IMR-90 (cell line): ENCODE measurements at regions not wholly inside any gene's neighbourhood (a gene's known extent, or its start where the extent isn't known, plus 50 kb on each side); places are given as distances from the start of the nearest gene placed in this dataset.

ENCODE experiments used
- ATAC-seq: fragments of 200-7000 bp; cut with Tn5 transposase; 2 replicates; pipeline ENCODE4 v1.9.1; 2020; ENCODE audit warnings: low read depth, mild to moderate bottlenecking, moderate library complexity
- BruUV-seq: library from RNA; stranded (reverse); fragments of 400-500 nt; replicated peaks from 2 replicates; lab custom pipeline; 2021; lab: Mats Ljungman, UMichigan
- CTCF ChIA-PET: fragments of 300-600 bp; formaldehyde crosslinking; extraction: SDS; loops from one replicate; lab custom pipeline; 2021; ENCODE audit warnings: antibody characterized with exemption; lab: Yijun Ruan, JAX
- POLR2A ChIA-PET: fragments of 300-600 bp; sonication (Branson Sonifier 250); formaldehyde crosslinking; loops from one replicate; lab custom pipeline; 2022; ENCODE audit warnings: antibody characterized with exemption; ENCODE audit not compliant: unreplicated experiment; lab: Charles Lee
- DNase-seq: peaks from one replicate; pipeline ENCODE4 v3.0.0; 2013
- H2AFZ ChIP-seq: replicated peaks from 2 replicates; pipeline ENCODE3; 2013; ENCODE audit warnings: low read length, mild to moderate bottlenecking; ENCODE audit not compliant: poor library complexity
- H2AK5ac ChIP-seq: 2 replicates; pipeline ENCODE4 v1.6.1; 2013; ENCODE audit warnings: low read depth, low read length, inconsistent platforms
- H2AK9ac ChIP-seq: replicated peaks from 2 replicates; pipeline ENCODE3; 2013; ENCODE audit warnings: mild to moderate bottlenecking, low read depth, low read length, moderate library complexity; ENCODE audit not compliant: poor library complexity
- H2BK120ac ChIP-seq: 2 replicates; pipeline ENCODE4 v1.6.1; 2013; ENCODE audit warnings: low read depth, low read length, inconsistent platforms
- H2BK15ac ChIP-seq: 3 replicates; pipeline ENCODE4 v1.6.1; 2013; ENCODE audit warnings: low read depth, low read length, inconsistent platforms
- H2BK20ac ChIP-seq: 2 replicates; pipeline ENCODE4 v1.6.1; 2013; ENCODE audit warnings: low read depth, mild to moderate bottlenecking, inconsistent platforms, low read length, moderate library complexity
- H2BK5ac ChIP-seq: 2 replicates; pipeline ENCODE4 v1.6.1; 2013; ENCODE audit warnings: mild to moderate bottlenecking, low read depth, low read length, inconsistent platforms; ENCODE audit not compliant: poor library complexity, severe bottlenecking
- H3K14ac ChIP-seq: replicated peaks from 2 replicates; pipeline ENCODE4 v1.6.1; 2013; ENCODE audit warnings: low read depth, low read length, inconsistent platforms
- H3K18ac ChIP-seq: 2 replicates; pipeline ENCODE4 v1.6.1; 2013; ENCODE audit warnings: low read depth, low read length, control low read depth
- H3K23ac ChIP-seq: 2 replicates; pipeline ENCODE4 v1.6.1; 2013; ENCODE audit warnings: low read depth, low read length, inconsistent platforms
- H3K27ac ChIP-seq: 2 replicates; pipeline ENCODE4 v1.5.1; 2013; ENCODE audit warnings: mild to moderate bottlenecking, control low read depth, low read length; ENCODE audit not compliant: insufficient read depth
- H3K27me3 ChIP-seq: 2 replicates; pipeline ENCODE4 v1.6.1; 2013; ENCODE audit warnings: low read length; ENCODE audit not compliant: control insufficient read depth, insufficient read depth
- H3K36me3 ChIP-seq: 2 replicates; pipeline ENCODE4 v1.6.1; 2013; ENCODE audit warnings: low read length, mixed read lengths; ENCODE audit not compliant: control insufficient read depth, insufficient read depth
- H3K4ac ChIP-seq: 2 replicates; pipeline ENCODE4 v1.6.1; 2013; ENCODE audit warnings: low read depth, low read length, inconsistent platforms
- H3K4me1 ChIP-seq: 2 replicates; pipeline ENCODE4 v1.6.1; 2013; ENCODE audit warnings: low read length, mixed read lengths; ENCODE audit not compliant: control insufficient read depth, insufficient read depth
- H3K4me2 ChIP-seq: 2 replicates; pipeline ENCODE4 v1.6.1; 2013; ENCODE audit warnings: low read depth, mild to moderate bottlenecking, control low read depth, low read length, moderate library complexity
- H3K4me3 ChIP-seq: 2 replicates; pipeline ENCODE4 v1.5.1; 2013; ENCODE audit warnings: low read depth, mild to moderate bottlenecking, control low read depth, low read length, moderate library complexity; ENCODE audit not compliant: insufficient read depth
- H3K56ac ChIP-seq: 2 replicates; pipeline ENCODE4 v1.6.1; 2013; ENCODE audit warnings: low read length, inconsistent platforms; ENCODE audit not compliant: insufficient read depth; ENCODE audit errors: extremely low read depth
- H3K79me1 ChIP-seq, 2 experiments: 2 replicates each; pipeline ENCODE4 v1.6.1; 2013; ENCODE audit warnings: low read length in 2 of 2, inconsistent platforms in 1 of 2, low read depth in 1 of 2
- H3K9ac ChIP-seq: 2 replicates; pipeline ENCODE4 v1.6.1; 2013; ENCODE audit warnings: low read depth, low read length, control low read depth
- H3K9me1 ChIP-seq: 2 replicates; pipeline ENCODE4 v1.6.1; 2013; ENCODE audit warnings: low read length, inconsistent platforms; ENCODE audit not compliant: insufficient read depth
- H3K9me3 ChIP-seq: 2 replicates; pipeline ENCODE4 v1.6.1; 2013; ENCODE audit warnings: low read length; ENCODE audit not compliant: control insufficient read depth, insufficient read depth
- H4K20me1 ChIP-seq: 2 replicates; pipeline ENCODE4 v1.6.1; 2013; ENCODE audit warnings: low read length, inconsistent platforms; ENCODE audit not compliant: insufficient read depth
- H4K5ac ChIP-seq: 2 replicates; pipeline ENCODE4 v1.6.1; 2013; ENCODE audit warnings: mild to moderate bottlenecking, low read depth, low read length, control low read depth
- H4K8ac ChIP-seq, 2 experiments: 2 replicates each; pipeline ENCODE4 v1.6.1; 2013; ENCODE audit warnings: low read depth in 2 of 2, low read length in 2 of 2, control low read depth in 1 of 2, inconsistent platforms in 1 of 2
- H4K91ac ChIP-seq: 2 replicates; pipeline ENCODE4 v1.6.1; 2013; ENCODE audit warnings: low read depth, low read length, inconsistent platforms; ENCODE audit not compliant: insufficient read depth
- BHLHE40 ChIP-seq: fragments of 150-350 bp; IDR thresholded peaks from 2 replicates; pipeline ENCODE4 v1.6.1; 2016; ENCODE audit warnings: mild to moderate bottlenecking, low read depth, low read length
- CEBPB ChIP-seq: IDR thresholded peaks from 2 replicates; pipeline ENCODE4 v1.6.1; 2012; ENCODE audit warnings: low read depth, low read length, improper control_type of control experiment
- CHD1 ChIP-seq: IDR thresholded peaks from 2 replicates; pipeline ENCODE4 v1.6.1; 2012; ENCODE audit warnings: low read depth, low read length, improper control_type of control experiment
- FOS ChIP-seq: fragments of 150-350 bp; IDR thresholded peaks from 2 replicates; pipeline ENCODE4 v1.6.1; 2016; ENCODE audit warnings: low read depth, low read length
- MAFK ChIP-seq: IDR thresholded peaks from 2 replicates; pipeline ENCODE4 v1.6.1; 2012; ENCODE audit warnings: low read depth, low read length, improper control_type of control experiment
- MAZ ChIP-seq: IDR thresholded peaks from 2 replicates; pipeline ENCODE4 v1.6.1; 2012; ENCODE audit warnings: low read depth, mild to moderate bottlenecking, low read length, improper control_type of control experiment, moderate library complexity, borderline replicate concordance
- MXI1 ChIP-seq: IDR thresholded peaks from 2 replicates; pipeline ENCODE4 v1.6.1; 2012; ENCODE audit warnings: low read depth, mild to moderate bottlenecking, low read length, moderate library complexity, borderline replicate concordance
- NFE2L2 ChIP-seq: fragments of 150-350 bp; IDR thresholded peaks from 2 replicates; pipeline ENCODE4 v1.6.1; 2016; ENCODE audit warnings: low read depth, mild to moderate bottlenecking, low read length
- POLR2A ChIP-seq: IDR thresholded peaks from 2 replicates; pipeline ENCODE4 v1.6.1; 2012; ENCODE audit warnings: mild to moderate bottlenecking, low read depth, low read length
- RAD21 ChIP-seq: IDR thresholded peaks from 2 replicates; pipeline ENCODE4 v1.6.1; 2012; ENCODE audit warnings: low read length, improper control_type of control experiment
- RCOR1 ChIP-seq: IDR thresholded peaks from 2 replicates; pipeline ENCODE4 v1.6.1; 2012; ENCODE audit warnings: mild to moderate bottlenecking, low read length, improper control_type of control experiment; ENCODE audit not compliant: insufficient replicate concordance
- RFX5 ChIP-seq: IDR thresholded peaks from 2 replicates; pipeline ENCODE4 v1.8.0; 2012; ENCODE audit warnings: low read depth, mild to moderate bottlenecking, low read length, moderate library complexity
- SMC3 ChIP-seq: fragments of 150-350 bp; IDR thresholded peaks from 2 replicates; pipeline ENCODE4 v1.6.1; 2016; ENCODE audit warnings: low read depth, mild to moderate bottlenecking, antibody characterized with exemption, low read length, moderate library complexity
- USF2 ChIP-seq: fragments of 150-350 bp; IDR thresholded peaks from 2 replicates; pipeline ENCODE4 v1.6.1; 2017; ENCODE audit warnings: mild to moderate bottlenecking, antibody characterized with exemption, low read length, low read depth
- WGBS, 2 experiments: methylation state at CpG; one replicate each; pipeline versions ENCODE4 v1.1.5 to v1.1.7; 2013; ENCODE audit warnings: missing lambda C conversion rate in 2 of 2; ENCODE audit not compliant: insufficient read length in 1 of 2; ENCODE audit errors: extremely low coverage in 2 of 2; 5-methylcytosine and 5-hydroxymethylcytosine counted together
- dilution Hi-C: fragments of 300-500 bp; cut with HindIII; formaldehyde crosslinking; loops from one replicate; pipeline ENCODE4 v1.14.3; 2018; ENCODE audit warnings: low sequenced_read_pairs; ENCODE audit not compliant: unreplicated experiment
- in situ Hi-C: fragments of 300-500 bp; cut with MboI; formaldehyde crosslinking; loops from 3 replicates; pipeline ENCODE4 v1.14.3; 2019; ENCODE audit warnings: low sequenced_read_pairs, inconsistent platforms, mixed read lengths
- intact Hi-C: fragments of 100-400 bp; cut with micrococcal nuclease; formaldehyde crosslinking; loops from 2 replicates; pipeline ENCODE4 v1.10.0; 2022
- TF ChIP-seq, protein P1 (sequence below): conservative IDR thresholded peaks from 2 replicates; pipeline ENCODE4 v1.5.1; 2012; ENCODE audit warnings: mild to moderate bottlenecking, low read depth, low read length, improper control_type of control experiment
- TF ChIP-seq, protein P2 (sequence below): fragments of 150-350 bp; IDR thresholded peaks from 2 replicates; pipeline ENCODE4 v1.6.1; 2016; ENCODE audit warnings: low read depth, mild to moderate bottlenecking, low read length, moderate library complexity, borderline replicate concordance

DNA sequence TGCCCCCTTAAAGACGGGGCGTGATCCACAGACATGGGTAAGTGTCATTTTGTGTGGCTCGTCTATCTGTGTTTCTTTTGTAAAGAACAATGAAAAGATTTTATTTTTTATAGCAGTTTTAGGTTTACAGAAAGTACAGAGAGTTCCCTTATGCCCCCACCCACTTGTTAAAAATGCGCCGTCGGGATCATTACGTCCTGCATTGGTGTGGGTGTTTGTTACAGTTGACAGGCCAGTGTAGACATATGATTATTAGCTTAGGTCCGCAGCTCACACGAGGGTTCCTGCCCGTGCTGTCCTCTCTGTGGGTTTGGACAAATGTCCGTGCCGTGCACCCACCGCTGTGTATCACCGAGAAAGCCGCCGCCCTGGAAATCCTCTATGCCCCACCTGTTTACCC lies 50.5 kb downstream of the RGS12 start:
- BruUV-seq, result no TSS peak
- peak overlapping the region; percentile 57; the same call in 1 of the 2 replicates for H3K18ac ChIP-seq
- H3K9ac ChIP-seq, result no peak overlapping the region
- H3K4me1 ChIP-seq, result peaks cover 15% of the 10 kb centered on the region
- peak overlapping the region; percentile 18; the same call in 1 of the 3 replicates for H2BK15ac ChIP-seq
- ATAC-seq (no peak), DNase-seq (no peak)
- peaks cover 3% of the 10 kb centered on the region; the same call in 1 of the 2 replicates for H4K20me1 ChIP-seq
- H3K4me2 ChIP-seq, result no peak overlapping the region
- peaks cover 19 to 69% of the 10 kb centered on the region in 2 experiments for H3K79me1 ChIP-seq
- no CpG with 5 or more reads among the region's 16 CpGs for WGBS, 2 experiments
- H3K4me3 ChIP-seq, result no peak overlapping the region
- no peaks in the 10 kb centered on the region for H3K27me3 ChIP-seq
- H2BK5ac ChIP-seq, result peak overlapping the region; percentile 11
- in situ Hi-C loops (no loop called here), dilution Hi-C loops (no loop called here), intact Hi-C loops (no loop called here)
- H2AK5ac ChIP-seq, result peak overlapping the region; percentile 45; the same call in 1 of the 2 replicates
- peaks cover 8% of the 10 kb centered on the region; the same call in 1 of the 2 replicates for H3K36me3 ChIP-seq
- H3K9me3 ChIP-seq, result no peaks in the 10 kb centered on the region
- peak overlapping the region; percentile 73; the same call in 1 of the 2 replicates for H2BK20ac ChIP-seq
- H3K14ac ChIP-seq, result peak overlapping the region; percentile 38; the same call in 1 of the 2 replicates
- peak overlapping the region; percentile 24 to 81; a peak in 1 of 4 replicates for H4K8ac ChIP-seq
- no peak overlapping the region for H2AK9ac ChIP-seq
- no peak overlapping the region; the same call in 1 of the 2 replicates for H4K5ac ChIP-seq
- H3K4ac ChIP-seq, result peak overlapping the region; percentile 84
- no peak overlapping the region for H3K23ac ChIP-seq
- peak overlapping the region; percentile 67; the same call in 1 of the 2 replicates for H4K91ac ChIP-seq
- TF ChIP-seq NFE2L2, result no peak
- TF ChIP-seq SMC3, result no peak
- TF ChIP-seq, protein P1, sequence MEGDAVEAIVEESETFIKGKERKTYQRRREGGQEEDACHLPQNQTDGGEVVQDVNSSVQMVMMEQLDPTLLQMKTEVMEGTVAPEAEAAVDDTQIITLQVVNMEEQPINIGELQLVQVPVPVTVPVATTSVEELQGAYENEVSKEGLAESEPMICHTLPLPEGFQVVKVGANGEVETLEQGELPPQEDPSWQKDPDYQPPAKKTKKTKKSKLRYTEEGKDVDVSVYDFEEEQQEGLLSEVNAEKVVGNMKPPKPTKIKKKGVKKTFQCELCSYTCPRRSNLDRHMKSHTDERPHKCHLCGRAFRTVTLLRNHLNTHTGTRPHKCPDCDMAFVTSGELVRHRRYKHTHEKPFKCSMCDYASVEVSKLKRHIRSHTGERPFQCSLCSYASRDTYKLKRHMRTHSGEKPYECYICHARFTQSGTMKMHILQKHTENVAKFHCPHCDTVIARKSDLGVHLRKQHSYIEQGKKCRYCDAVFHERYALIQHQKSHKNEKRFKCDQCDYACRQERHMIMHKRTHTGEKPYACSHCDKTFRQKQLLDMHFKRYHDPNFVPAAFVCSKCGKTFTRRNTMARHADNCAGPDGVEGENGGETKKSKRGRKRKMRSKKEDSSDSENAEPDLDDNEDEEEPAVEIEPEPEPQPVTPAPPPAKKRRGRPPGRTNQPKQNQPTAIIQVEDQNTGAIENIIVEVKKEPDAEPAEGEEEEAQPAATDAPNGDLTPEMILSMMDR, result no peak
- TF ChIP-seq, protein P2, sequence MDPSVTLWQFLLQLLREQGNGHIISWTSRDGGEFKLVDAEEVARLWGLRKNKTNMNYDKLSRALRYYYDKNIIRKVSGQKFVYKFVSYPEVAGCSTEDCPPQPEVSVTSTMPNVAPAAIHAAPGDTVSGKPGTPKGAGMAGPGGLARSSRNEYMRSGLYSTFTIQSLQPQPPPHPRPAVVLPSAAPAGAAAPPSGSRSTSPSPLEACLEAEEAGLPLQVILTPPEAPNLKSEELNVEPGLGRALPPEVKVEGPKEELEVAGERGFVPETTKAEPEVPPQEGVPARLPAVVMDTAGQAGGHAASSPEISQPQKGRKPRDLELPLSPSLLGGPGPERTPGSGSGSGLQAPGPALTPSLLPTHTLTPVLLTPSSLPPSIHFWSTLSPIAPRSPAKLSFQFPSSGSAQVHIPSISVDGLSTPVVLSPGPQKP, result no peak
- no peak for TF ChIP-seq CEBPB
- no peak for TF ChIP-seq RAD21
- TF ChIP-seq MXI1, result no peak
- no peak for TF ChIP-seq RCOR1
- no peak for TF ChIP-seq USF2
- TF ChIP-seq CHD1, result no peak
- no peak for TF ChIP-seq POLR2A
- no peak for TF ChIP-seq MAFK
- no peak for TF ChIP-seq MAZ
- no peak for TF ChIP-seq BHLHE40
- TF ChIP-seq FOS, result no peak
- TF ChIP-seq RFX5, result no peak
- no peak overlapping the region for H2AFZ ChIP-seq
- peaks cover 6% of the 10 kb centered on the region for H3K9me1 ChIP-seq
- peak overlapping the region; percentile 53 for H2BK120ac ChIP-seq
- ChIA-PET POLR2A (no interaction called here), CTCF (no interaction called here)
- H3K56ac ChIP-seq, result 0 out of 2 replicates have a peak overlapping the region, but pooled peaks have one; percentile 28
- H3K27ac ChIP-seq, result no peak overlapping the region
